ENCODE measurements at regions not wholly inside any gene's neighbourhood (a gene's known extent, or its start where the extent isn't known, plus 50 kb on each side); places are given as distances from the start of the nearest gene placed in this dataset.

- TF ChIP-seq ZBTB33 (IDR thresholded peaks at IDR 0.05) (no peak), CTCF (IDR thresholded peaks at IDR 0.05 in 2 of 3, conservative IDR thresholded peaks at IDR 0.05 in 1 of 3; ENCODE audit: control insufficient read depth in 2 of 3, extremely low read depth in 1 of 3, insufficient read depth in 1 of 3, low read depth in 3 of 3, low read length in 3 of 3) (no peak), USF2 (IDR thresholded peaks at IDR 0.05; ENCODE audit: borderline replicate concordance, low read depth, low read length) (no peak), LARP7 (IDR thresholded peaks at IDR 0.05) (no peak), SP1 (IDR thresholded peaks at IDR 0.05; ENCODE audit: low read depth, low read length) (no peak), ATF3 (IDR thresholded peaks at IDR 0.05; ENCODE audit: borderline replicate concordance, extremely low read depth, low read depth, low read length) (no peak), TAF1 (IDR thresholded peaks at IDR 0.05; ENCODE audit: borderline replicate concordance, low read depth, low read length) (no peak), MYC (IDR thresholded peaks at IDR 0.05; ENCODE audit: insufficient read depth, insufficient read length, insufficient replicate concordance, low read length, severe bottlenecking) (no peak), MAX (IDR thresholded peaks at IDR 0.05; ENCODE audit: low read depth, low read length) (no peak), IRF3 (IDR thresholded peaks at IDR 0.05) (no peak), NFYB (IDR thresholded peaks at IDR 0.05; ENCODE audit: insufficient read depth, low read depth, low read length) (no peak), ZBED1 (IDR thresholded peaks at IDR 0.05; ENCODE audit: borderline replicate concordance) (no peak)
These were observed 417.8 kb upstream of the DACH1 start for GRCh38 chr13:72284791-72285190.
